ENCODE measurements at regions not wholly inside any gene's neighbourhood (a gene's known extent, or its start where the extent isn't known, plus 50 kb on each side); places are given as distances from the start of the nearest gene placed in this dataset.

- Mint-ChIP-seq H3K36me3 (ENCODE audit: insufficient read depth, unreplicated experiment) (no peaks in the 10 kb centered on the region), H3K4me1 (ENCODE audit: low read depth, unreplicated experiment) (no peaks in the 10 kb centered on the region), H3K27ac (ENCODE audit: unreplicated experiment) (no peak overlapping the region), H3K27me3 (ENCODE audit: insufficient read depth, unreplicated experiment) (no peaks in the 10 kb centered on the region), H3K9me3 (ENCODE audit: unreplicated experiment) (no peaks in the 10 kb centered on the region), H3K4me3 (ENCODE audit: unreplicated experiment) (no peak overlapping the region)
- CTCF ChIA-PET = no interaction called here
- Histone ChIP-seq H3K4me3 (ENCODE audit: low read depth, low read length) (no peak overlapping the region), H3K9me3 (no peaks in the 10 kb centered on the region), H3K27me3 (replicated peaks; ENCODE audit: control insufficient read depth, insufficient read depth, low read length) (no peaks in the 10 kb centered on the region), H3K36me3 (ENCODE audit: control insufficient read depth, insufficient read depth, low read length) (no peaks in the 10 kb centered on the region), H3K4me1 (no peaks in the 10 kb centered on the region)
- POLR2A ChIA-PET = no interaction called here
- TF ChIP-seq CTCF (IDR thresholded peaks at IDR 0.05; ENCODE audit: insufficient read depth in 1 of 2, low read depth in 1 of 2, low read length in 1 of 2, severe bottlenecking in 1 of 2, unreplicated experiment in 1 of 2) = no peak
- no TSS peak for BruUV-seq (replicated peaks)
- DNase-seq = no peak
- intact Hi-C loops (cut with micrococcal nuclease; ENCODE audit: unreplicated experiment) = no loop called here
Measured at GRCh38 chr4:179195887-179196286, 1753.7 kb upstream of the AGA start.

GRCh38 chr4:179196511-179196910, 1754.3 kb upstream of the AGA start:
- DNase-seq = no peak
- Mint-ChIP-seq H3K27me3 (ENCODE audit: insufficient read depth, unreplicated experiment) (no peaks in the 10 kb centered on the region), H3K4me3 (ENCODE audit: unreplicated experiment) (no peak overlapping the region), H3K36me3 (ENCODE audit: insufficient read depth, unreplicated experiment) (no peaks in the 10 kb centered on the region), H3K27ac (ENCODE audit: unreplicated experiment) (no peak overlapping the region), H3K9me3 (ENCODE audit: unreplicated experiment) (no peaks in the 10 kb centered on the region), H3K4me1 (ENCODE audit: low read depth, unreplicated experiment) (no peaks in the 10 kb centered on the region)
- no peak for TF ChIP-seq CTCF (IDR thresholded peaks at IDR 0.05; ENCODE audit: insufficient read depth in 1 of 2, low read depth in 1 of 2, low read length in 1 of 2, severe bottlenecking in 1 of 2, unreplicated experiment in 1 of 2)
- Histone ChIP-seq H3K36me3 (ENCODE audit: control insufficient read depth, insufficient read depth, low read length) (no peaks in the 10 kb centered on the region), H3K27me3 (replicated peaks; ENCODE audit: control insufficient read depth, insufficient read depth, low read length) (no peaks in the 10 kb centered on the region), H3K4me1 (no peaks in the 10 kb centered on the region), H3K4me3 (ENCODE audit: low read depth, low read length) (no peak overlapping the region), H3K9me3 (no peaks in the 10 kb centered on the region)
- ChIA-PET CTCF (no interaction called here), POLR2A (no interaction called here)
- intact Hi-C loops (cut with micrococcal nuclease; ENCODE audit: unreplicated experiment) = no loop called here
- no TSS peak for BruUV-seq (replicated peaks)

- no peak overlapping the region for H3K4me3 Mint-ChIP-seq (ENCODE audit: unreplicated experiment)
- no peak for TF ChIP-seq CTCF (IDR thresholded peaks at IDR 0.05; ENCODE audit: insufficient read depth in 1 of 2, low read depth in 1 of 2, low read length in 1 of 2, severe bottlenecking in 1 of 2, unreplicated experiment in 1 of 2)
- intact Hi-C loops (cut with micrococcal nuclease; ENCODE audit: unreplicated experiment) = no loop called here
- no peak for DNase-seq
- no peaks in the 10 kb centered on the region for H3K4me1 Mint-ChIP-seq (ENCODE audit: low read depth, unreplicated experiment)
- no peaks in the 10 kb centered on the region for H3K27me3 Mint-ChIP-seq (ENCODE audit: insufficient read depth, unreplicated experiment)
- H3K27ac Mint-ChIP-seq (ENCODE audit: unreplicated experiment) = no peak overlapping the region
- H3K4me3 ChIP-seq (ENCODE audit: low read depth, low read length) = no peak overlapping the region
- no peaks in the 10 kb centered on the region for H3K36me3 ChIP-seq (ENCODE audit: control insufficient read depth, insufficient read depth, low read length)
- H3K36me3 Mint-ChIP-seq (ENCODE audit: insufficient read depth, unreplicated experiment) = no peaks in the 10 kb centered on the region
- H3K4me1 ChIP-seq = no peaks in the 10 kb centered on the region
- CTCF ChIA-PET = no interaction called here
- no peaks in the 10 kb centered on the region for H3K9me3 Mint-ChIP-seq (ENCODE audit: unreplicated experiment)
- POLR2A ChIA-PET = no interaction called here
- no peaks in the 10 kb centered on the region for H3K27me3 ChIP-seq (replicated peaks; ENCODE audit: control insufficient read depth, insufficient read depth, low read length)
- BruUV-seq (replicated peaks) = no TSS peak
- H3K9me3 ChIP-seq = no peaks in the 10 kb centered on the region
Measured at GRCh38 chr4:179200681-179201080, 1758.4 kb upstream of the AGA start.

All from Caco-2 (cell line).